ENCODE measurements at regions not wholly inside any gene's neighbourhood (a gene's known extent, or its start where the extent isn't known, plus 50 kb on each side); places are given as distances from the start of the nearest gene placed in this dataset.

DNA sequence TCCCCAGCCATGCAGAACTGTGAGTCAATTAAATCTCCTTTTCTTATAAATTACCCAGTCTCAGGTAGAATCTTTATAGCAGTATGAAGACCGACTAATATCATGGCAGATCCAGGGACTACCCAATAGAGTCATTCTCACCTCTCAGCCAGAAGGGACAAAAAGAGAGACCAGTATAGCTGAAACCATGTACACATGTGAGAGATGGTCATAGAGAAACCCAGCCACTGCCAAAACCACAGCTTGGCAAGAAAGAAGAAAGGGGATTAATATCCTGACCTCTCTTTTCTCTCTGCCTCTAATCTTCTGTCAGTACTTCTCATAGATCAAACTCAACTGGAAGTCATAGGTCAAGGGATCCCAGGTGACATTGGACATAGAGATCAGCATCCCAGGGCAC is 109.8 kb downstream of the CCDC34 start:
- no peaks in the 10 kb centered on the region for H3K4me1 Mint-ChIP-seq (ENCODE audit: low read depth)
- no peak for ATAC-seq
- POLR2A ChIA-PET, result no interaction called here
- TF ChIP-seq, protein P1, sequence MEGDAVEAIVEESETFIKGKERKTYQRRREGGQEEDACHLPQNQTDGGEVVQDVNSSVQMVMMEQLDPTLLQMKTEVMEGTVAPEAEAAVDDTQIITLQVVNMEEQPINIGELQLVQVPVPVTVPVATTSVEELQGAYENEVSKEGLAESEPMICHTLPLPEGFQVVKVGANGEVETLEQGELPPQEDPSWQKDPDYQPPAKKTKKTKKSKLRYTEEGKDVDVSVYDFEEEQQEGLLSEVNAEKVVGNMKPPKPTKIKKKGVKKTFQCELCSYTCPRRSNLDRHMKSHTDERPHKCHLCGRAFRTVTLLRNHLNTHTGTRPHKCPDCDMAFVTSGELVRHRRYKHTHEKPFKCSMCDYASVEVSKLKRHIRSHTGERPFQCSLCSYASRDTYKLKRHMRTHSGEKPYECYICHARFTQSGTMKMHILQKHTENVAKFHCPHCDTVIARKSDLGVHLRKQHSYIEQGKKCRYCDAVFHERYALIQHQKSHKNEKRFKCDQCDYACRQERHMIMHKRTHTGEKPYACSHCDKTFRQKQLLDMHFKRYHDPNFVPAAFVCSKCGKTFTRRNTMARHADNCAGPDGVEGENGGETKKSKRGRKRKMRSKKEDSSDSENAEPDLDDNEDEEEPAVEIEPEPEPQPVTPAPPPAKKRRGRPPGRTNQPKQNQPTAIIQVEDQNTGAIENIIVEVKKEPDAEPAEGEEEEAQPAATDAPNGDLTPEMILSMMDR (IDR thresholded peaks at IDR 0.05), result no peak
- no peaks in the 10 kb centered on the region for H3K36me3 Mint-ChIP-seq (ENCODE audit: low read depth)
- H3K27ac Mint-ChIP-seq, result no peak overlapping the region
- H3K4me3 Mint-ChIP-seq, result no peak overlapping the region
- intact Hi-C loops (cut with micrococcal nuclease), result no loop called here
- DNase-seq, result no peak
- H3K27me3 Mint-ChIP-seq, result peaks cover 6% of the 10 kb centered on the region
- H3K9me3 Mint-ChIP-seq, result no peaks in the 10 kb centered on the region
- CTCF ChIA-PET, result no interaction called here

DNA sequence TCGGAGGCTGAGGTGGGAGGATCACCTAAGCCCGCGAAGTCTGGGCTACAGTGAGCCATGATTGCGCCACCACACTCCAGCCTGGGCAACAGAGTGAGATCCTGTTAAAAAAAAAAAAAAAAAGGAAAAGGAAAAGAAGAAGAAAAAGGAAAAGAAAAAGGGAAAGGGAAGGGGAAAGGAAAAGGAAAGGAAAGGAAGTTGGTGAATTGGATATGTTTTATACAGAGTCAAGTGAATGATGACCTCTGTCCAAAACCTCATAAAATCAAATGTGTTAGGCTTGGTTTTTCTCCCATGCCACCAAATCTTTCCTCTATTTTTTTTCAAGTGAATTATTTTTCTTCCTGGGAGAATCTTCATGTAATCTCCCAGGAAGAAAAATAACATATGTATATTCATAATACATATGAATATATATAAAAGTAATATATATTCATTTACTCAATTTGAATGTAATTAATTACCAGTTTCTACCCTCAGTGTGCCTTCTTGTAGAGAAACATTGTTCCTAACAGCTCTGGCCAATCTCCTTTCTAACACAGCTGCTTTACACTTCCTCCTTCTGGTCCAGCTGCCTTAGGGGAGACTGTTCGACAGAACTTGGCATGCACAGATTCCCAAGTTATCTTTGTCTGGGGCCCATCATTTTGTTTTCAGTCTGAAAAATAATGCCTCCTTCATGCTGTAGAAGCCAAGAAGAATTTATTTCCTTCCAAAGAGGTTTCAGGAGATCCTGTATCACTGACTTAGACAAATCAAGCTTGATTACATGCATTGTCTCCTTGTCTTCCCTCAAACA is 111.9 kb downstream of the CCDC34 start:
- intact Hi-C loops (cut with micrococcal nuclease), result no loop called here
- H3K4me3 Mint-ChIP-seq, result no peak overlapping the region
- H3K9me3 Mint-ChIP-seq, result no peaks in the 10 kb centered on the region
- H3K27me3 Mint-ChIP-seq, result no peaks in the 10 kb centered on the region
- no peaks in the 10 kb centered on the region for H3K36me3 Mint-ChIP-seq (ENCODE audit: low read depth)
- no peak for ATAC-seq
- CTCF ChIA-PET, result no interaction called here
- no peak overlapping the region for H3K27ac Mint-ChIP-seq
- POLR2A ChIA-PET, result no interaction called here
- DNase-seq, result no peak
- TF ChIP-seq, protein P1 (IDR thresholded peaks at IDR 0.05), result no peak
- H3K4me1 Mint-ChIP-seq (ENCODE audit: low read depth), result no peaks in the 10 kb centered on the region

DNA sequence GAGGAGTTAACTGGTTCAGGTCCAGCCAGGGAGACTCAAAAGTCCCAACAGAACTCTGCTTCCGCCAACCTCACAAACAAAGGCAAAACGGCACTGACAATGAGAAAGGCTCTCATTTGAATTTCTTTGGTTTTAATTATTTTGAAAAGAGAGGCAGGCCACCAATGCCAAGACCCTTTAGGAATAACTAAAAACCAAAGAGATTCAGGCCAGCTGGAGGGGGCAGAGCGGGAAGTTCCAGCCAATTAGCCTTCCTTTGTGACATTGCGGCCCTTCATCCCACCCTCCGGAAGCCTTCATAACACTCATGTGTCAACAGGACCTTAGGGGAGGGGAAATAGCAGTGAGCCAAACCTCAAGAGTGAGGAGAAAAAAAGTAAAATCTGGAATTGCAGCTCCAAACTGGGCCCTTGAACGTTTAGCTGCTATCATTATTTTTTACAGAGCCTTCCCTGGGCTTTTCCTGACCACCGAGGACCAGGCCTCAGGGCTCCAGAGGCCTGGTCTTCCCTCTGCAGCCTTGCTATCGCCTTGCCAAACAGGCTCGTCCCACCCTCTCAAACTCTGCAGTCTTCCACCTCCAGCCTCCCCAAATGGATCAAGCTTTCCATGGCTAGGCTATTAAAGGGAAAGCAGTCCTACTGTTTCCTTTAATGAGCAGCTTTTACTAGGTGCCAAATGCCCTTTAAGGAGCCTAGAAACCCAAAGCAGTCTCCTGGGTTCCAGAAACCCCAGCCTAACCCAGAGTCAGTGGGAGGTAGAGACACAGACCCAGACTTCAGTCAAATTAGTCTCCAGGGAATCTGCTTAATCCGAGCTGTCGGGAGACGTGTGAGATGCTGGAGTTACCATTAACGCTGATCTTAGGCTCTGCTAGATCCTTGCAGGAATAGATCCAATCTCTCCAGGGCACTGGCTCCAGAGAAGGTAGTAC is 114.2 kb downstream of the CCDC34 start:
- H3K4me1 Mint-ChIP-seq (ENCODE audit: low read depth), result no peaks in the 10 kb centered on the region
- no peak overlapping the region for H3K4me3 Mint-ChIP-seq
- ChIA-PET POLR2A (no interaction called here), CTCF (no interaction called here)
- no peaks in the 10 kb centered on the region for H3K36me3 Mint-ChIP-seq (ENCODE audit: low read depth)
- H3K27ac Mint-ChIP-seq, result no peak overlapping the region
- H3K9me3 Mint-ChIP-seq, result no peaks in the 10 kb centered on the region
- DNase-seq, result no peak
- H3K27me3 Mint-ChIP-seq, result no peaks in the 10 kb centered on the region
- ATAC-seq, result no peak
- intact Hi-C loops (cut with micrococcal nuclease), result no loop called here
- TF ChIP-seq, protein P1 (IDR thresholded peaks at IDR 0.05), result no peak

DNA sequence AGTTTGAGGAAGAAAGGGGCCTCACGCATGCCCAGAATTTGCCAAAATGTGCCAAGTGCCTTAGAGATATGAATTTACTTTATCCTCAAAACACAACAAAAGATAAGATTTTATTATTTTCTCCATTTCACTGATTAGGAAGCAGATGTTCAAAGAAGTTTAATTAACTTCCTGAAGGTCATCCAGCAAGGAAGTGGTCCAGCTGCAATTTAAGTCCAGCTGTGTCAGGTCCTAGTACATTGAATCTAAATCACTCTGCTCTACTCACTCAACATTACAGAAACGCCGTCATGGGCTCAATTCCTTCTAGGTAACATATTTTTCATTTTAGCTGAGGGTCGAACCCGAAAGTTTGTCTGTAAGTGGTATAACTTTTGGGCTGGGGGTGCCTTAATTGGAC is 115.4 kb downstream of the CCDC34 start:
- Mint-ChIP-seq H3K4me3 (no peak overlapping the region), H3K36me3 (ENCODE audit: low read depth) (no peaks in the 10 kb centered on the region), H3K9me3 (no peaks in the 10 kb centered on the region), H3K4me1 (ENCODE audit: low read depth) (no peaks in the 10 kb centered on the region), H3K27ac (no peak overlapping the region), H3K27me3 (peaks cover 2% of the 10 kb centered on the region)
- intact Hi-C loops (cut with micrococcal nuclease), result no loop called here
- ChIA-PET POLR2A (no interaction called here), CTCF (no interaction called here)
- DNase-seq (no peak), ATAC-seq (no peak)
- TF ChIP-seq, protein P1 (IDR thresholded peaks at IDR 0.05), result no peak

DNA sequence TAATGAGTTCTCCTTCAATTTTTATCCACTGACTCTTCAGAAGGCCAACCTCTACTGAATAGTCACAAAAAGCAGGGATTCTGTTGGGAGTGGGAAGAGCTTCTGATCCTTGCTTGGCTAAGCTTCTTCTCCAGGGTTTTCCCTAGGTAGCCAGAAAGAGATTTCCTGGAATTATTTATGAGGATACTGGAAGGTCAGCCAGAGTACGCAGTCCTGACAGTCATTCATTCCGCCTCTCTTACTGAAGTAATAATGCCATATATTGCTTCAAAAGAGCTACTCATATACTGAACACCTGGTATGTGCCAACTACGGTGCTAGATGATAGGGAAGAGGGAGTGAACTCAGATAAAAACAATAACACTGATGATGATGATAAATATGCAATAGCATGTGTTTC is 116.1 kb downstream of the CCDC34 start:
- intact Hi-C loops (cut with micrococcal nuclease), result no loop called here
- ATAC-seq, result no peak
- Mint-ChIP-seq H3K4me1 (ENCODE audit: low read depth) (no peaks in the 10 kb centered on the region), H3K36me3 (ENCODE audit: low read depth) (no peaks in the 10 kb centered on the region), H3K4me3 (no peak overlapping the region), H3K27ac (no peak overlapping the region), H3K9me3 (no peaks in the 10 kb centered on the region), H3K27me3 (peaks cover 2% of the 10 kb centered on the region)
- ChIA-PET CTCF (no interaction called here), POLR2A (no interaction called here)
- DNase-seq, result no peak
- TF ChIP-seq, protein P1 (IDR thresholded peaks at IDR 0.05), result no peak
